Right atrium auricular region (tissue), 2 donors: ENCODE measurements at regions not wholly inside any gene's neighbourhood (a gene's known extent, or its start where the extent isn't known, plus 50 kb on each side); places are given as distances from the start of the nearest gene placed in this dataset.

Experiments used
- DNase-seq: peaks from one replicate; pipeline ENCODE4 v3.0.0-alpha.2; 2019; ENCODE audit warnings: low spot score
- H3K27ac ChIP-seq, 2 donors: fragments of 200-600 bp; sonication (generic); 1 replicate in 1 of 2; 2 replicates in 1 of 2; pipeline ENCODE4 v1.5.1; 2016 to 2019
- H3K27me3 ChIP-seq, 2 donors: fragments of 200-600 bp; sonication (generic); one replicate each; pipeline versions ENCODE4 v1.5.1 to v1.6.0; 2017 to 2019
- H3K36me3 ChIP-seq: fragments of 200-600 bp; sonication (generic); one replicate; pipeline ENCODE4 v1.5.1; 2016
- H3K4me1 ChIP-seq, 2 donors: fragments of 200-600 bp; sonication (generic); one replicate each; pipeline versions ENCODE4 v1.5.1 to v1.6.0; 2017 to 2019
- H3K4me3 ChIP-seq, 2 donors: fragments of 200-600 bp; sonication (generic); 1 replicate in 1 of 2; 2 replicates in 1 of 2; pipeline ENCODE4 v1.5.1; 2017 to 2019; ENCODE audit warnings: mild to moderate bottlenecking in 1 of 2, moderate library complexity in 1 of 2
- H3K9me3 ChIP-seq, 2 donors: fragments of 200-600 bp; sonication (generic); one replicate each; pipeline ENCODE4 v1.5.1; 2019
- TF ChIP-seq, protein P1 (sequence below), 2 donors: fragments of 200-600 bp; sonication (generic); IDR thresholded peaks; one replicate each; pipeline ENCODE4 v1.5.1; 2019; ENCODE audit warnings: antibody characterized with exemption in 2 of 2

DNA sequence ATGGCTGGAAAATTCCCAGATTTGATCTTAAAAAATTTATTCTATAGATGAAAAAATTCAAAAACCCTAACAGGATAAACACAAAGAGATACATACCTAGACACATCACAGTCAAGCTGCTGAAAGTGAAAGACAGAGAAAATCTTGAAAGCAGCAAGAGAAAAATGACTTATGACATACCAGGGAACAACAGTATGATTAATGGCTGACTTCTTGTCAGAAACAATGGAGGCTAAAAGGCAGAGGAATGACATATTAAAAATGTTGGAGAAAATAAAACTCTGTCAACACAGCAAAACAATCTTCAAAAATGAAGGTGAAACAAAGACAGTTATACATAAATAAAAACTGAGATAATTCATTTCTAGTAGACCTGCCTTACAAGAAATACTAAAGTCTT, 442.7 kb downstream of the IPMK start:
- Histone ChIP-seq H3K9me3 (no peaks in the 10 kb centered on the region), H3K27ac (no peak overlapping the region), H3K27me3 (no peaks in the 10 kb centered on the region), H3K36me3 (no peaks in the 10 kb centered on the region), H3K4me1 (no peaks in the 10 kb centered on the region), H3K4me3 (no peak overlapping the region)
- DNase-seq, result no peak
- TF ChIP-seq, protein P1, sequence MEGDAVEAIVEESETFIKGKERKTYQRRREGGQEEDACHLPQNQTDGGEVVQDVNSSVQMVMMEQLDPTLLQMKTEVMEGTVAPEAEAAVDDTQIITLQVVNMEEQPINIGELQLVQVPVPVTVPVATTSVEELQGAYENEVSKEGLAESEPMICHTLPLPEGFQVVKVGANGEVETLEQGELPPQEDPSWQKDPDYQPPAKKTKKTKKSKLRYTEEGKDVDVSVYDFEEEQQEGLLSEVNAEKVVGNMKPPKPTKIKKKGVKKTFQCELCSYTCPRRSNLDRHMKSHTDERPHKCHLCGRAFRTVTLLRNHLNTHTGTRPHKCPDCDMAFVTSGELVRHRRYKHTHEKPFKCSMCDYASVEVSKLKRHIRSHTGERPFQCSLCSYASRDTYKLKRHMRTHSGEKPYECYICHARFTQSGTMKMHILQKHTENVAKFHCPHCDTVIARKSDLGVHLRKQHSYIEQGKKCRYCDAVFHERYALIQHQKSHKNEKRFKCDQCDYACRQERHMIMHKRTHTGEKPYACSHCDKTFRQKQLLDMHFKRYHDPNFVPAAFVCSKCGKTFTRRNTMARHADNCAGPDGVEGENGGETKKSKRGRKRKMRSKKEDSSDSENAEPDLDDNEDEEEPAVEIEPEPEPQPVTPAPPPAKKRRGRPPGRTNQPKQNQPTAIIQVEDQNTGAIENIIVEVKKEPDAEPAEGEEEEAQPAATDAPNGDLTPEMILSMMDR (IDR thresholded peaks at IDR 0.05), result no peak

DNA sequence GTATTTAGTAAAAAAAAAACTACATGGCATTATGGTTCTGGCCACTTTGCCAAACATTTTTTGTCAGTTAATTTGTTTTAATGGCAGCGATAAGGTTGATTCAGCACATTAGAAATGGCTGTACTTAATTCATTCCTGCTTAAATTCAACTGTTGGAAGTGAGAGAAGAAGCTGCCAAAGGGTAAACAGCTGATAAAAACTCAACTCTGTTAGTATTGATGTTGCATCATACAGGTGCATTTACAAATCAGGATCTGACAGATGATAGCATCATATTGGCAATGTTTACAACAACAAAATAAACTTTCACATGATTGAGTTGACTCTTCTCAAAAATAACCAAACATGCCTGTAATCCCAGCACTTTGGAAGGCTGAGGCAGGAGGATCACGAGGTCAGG, 444.3 kb downstream of the IPMK start:
- Histone ChIP-seq H3K36me3 (no peaks in the 10 kb centered on the region), H3K27ac (no peak overlapping the region), H3K9me3 (no peaks in the 10 kb centered on the region), H3K4me1 (no peaks in the 10 kb centered on the region), H3K27me3 (no peaks in the 10 kb centered on the region), H3K4me3 (no peak overlapping the region)
- TF ChIP-seq, protein P1 (IDR thresholded peaks at IDR 0.05), result no peak
- no peak for DNase-seq

DNA sequence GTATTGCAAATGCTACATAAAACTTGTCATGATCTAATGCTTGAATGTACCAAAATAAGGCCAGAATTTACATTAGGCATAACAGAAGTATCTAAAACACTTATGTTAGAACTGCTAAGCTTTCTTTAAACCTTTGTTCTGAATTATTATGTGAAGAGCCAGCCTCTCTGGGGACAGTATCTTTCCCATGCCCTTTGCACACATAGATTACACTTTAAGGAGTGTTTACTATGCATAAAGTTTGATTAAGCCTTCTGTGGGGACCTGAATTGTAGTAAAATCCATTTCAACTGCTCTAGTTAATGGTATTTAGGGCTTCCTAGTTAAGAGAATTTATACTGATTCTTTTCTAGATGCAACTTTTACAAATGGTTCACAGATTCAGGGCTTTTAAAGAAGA, 444.7 kb downstream of the IPMK start:
- DNase-seq, result no peak
- no peaks in the 10 kb centered on the region for H3K4me1 ChIP-seq
- no peak overlapping the region for H3K27ac ChIP-seq
- no peak overlapping the region for H3K4me3 ChIP-seq
- no peaks in the 10 kb centered on the region for H3K36me3 ChIP-seq
- H3K9me3 ChIP-seq, result no peaks in the 10 kb centered on the region
- no peaks in the 10 kb centered on the region for H3K27me3 ChIP-seq
- TF ChIP-seq, protein P1 (IDR thresholded peaks at IDR 0.05), result no peak

DNA sequence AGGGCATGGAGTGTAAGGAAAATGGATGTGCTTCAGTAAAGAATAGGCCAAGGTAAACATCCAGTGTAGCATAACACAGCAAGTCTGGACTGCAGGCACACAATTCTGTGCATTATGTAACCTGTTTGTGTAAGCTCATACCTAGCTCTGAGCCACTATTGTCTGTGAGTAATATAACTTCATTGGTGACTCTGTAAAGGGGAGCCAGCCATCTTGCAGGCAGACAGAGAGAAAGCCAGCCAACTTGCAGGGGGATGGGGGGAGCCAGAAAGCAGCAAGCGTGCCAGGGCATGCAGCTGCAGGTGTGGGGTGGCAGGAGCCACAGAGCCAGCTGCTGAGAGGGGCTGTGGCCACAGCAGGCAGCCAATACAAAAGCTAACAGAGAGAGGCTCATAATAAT, 449.2 kb downstream of the IPMK start:
- no peaks in the 10 kb centered on the region for H3K36me3 ChIP-seq
- TF ChIP-seq, protein P1 (IDR thresholded peaks at IDR 0.05), result no peak
- no peaks in the 10 kb centered on the region for H3K4me1 ChIP-seq
- DNase-seq, result no peak
- H3K4me3 ChIP-seq, result no peak overlapping the region
- H3K27ac ChIP-seq, result no peak overlapping the region
- H3K27me3 ChIP-seq, result no peaks in the 10 kb centered on the region
- no peaks in the 10 kb centered on the region for H3K9me3 ChIP-seq

DNA sequence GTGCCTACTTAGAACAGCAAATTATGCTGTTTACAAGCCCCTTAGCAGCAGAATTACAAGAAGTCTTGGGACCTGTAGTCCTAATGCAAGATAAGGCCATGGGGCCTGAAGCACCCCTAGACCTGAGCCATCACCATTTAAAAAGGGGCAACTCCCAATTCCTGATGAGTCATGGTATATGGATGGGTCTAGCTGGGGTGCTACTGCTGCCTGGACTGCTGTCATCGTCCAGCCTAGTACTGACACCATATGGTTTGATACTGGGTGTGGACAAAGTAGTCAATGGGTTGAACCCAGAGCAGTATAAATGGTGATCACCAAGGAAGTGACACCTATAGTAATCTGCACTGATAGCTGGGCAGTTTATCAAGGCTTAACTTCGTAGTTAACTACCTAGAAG, 450.0 kb downstream of the IPMK start:
- H3K4me3 ChIP-seq, result no peak overlapping the region
- TF ChIP-seq, protein P1 (IDR thresholded peaks at IDR 0.05), result no peak
- no peaks in the 10 kb centered on the region for H3K36me3 ChIP-seq
- no peaks in the 10 kb centered on the region for H3K9me3 ChIP-seq
- no peaks in the 10 kb centered on the region for H3K27me3 ChIP-seq
- no peaks in the 10 kb centered on the region for H3K4me1 ChIP-seq
- no peak for DNase-seq
- no peak overlapping the region for H3K27ac ChIP-seq

DNA sequence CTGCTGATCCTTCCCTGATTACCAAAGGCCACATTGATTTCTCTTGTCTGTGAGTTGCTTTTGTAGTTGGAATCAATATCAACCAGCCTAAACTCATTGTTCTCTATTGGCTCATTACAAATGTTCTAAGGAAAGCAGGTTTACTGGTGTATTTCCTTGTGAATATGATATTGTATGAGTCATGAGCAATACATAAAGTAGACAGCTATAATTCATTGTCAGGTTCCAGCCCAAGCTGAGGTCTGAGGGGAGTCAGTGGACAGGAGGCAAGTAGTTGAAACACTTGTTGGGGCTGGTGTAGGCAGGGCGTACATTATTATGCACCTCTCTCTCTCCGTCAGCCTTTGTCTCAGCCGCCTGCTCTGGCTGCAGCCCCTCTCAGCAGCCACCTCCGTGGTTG, 451.7 kb downstream of the IPMK start:
- no peak overlapping the region for H3K4me3 ChIP-seq
- no peak for DNase-seq

More for the DNA sequence above, 451.7 kb downstream of the IPMK start:
- Histone ChIP-seq H3K4me1 (no peaks in the 10 kb centered on the region), H3K27ac (no peak overlapping the region), H3K9me3 (no peaks in the 10 kb centered on the region), H3K27me3 (no peaks in the 10 kb centered on the region), H3K36me3 (no peaks in the 10 kb centered on the region)
- TF ChIP-seq, protein P1 (IDR thresholded peaks at IDR 0.05), result no peak
